ENCODE measurements at regions not wholly inside any gene's neighbourhood (a gene's known extent, or its start where the extent isn't known, plus 50 kb on each side); places are given as distances from the start of the nearest gene placed in this dataset.
"Not testable (repeated sequence)": the region's sequence is repeated elsewhere in the genome, so short reads cannot be mapped to it uniquely, and the experiment has no call there.

DNA sequence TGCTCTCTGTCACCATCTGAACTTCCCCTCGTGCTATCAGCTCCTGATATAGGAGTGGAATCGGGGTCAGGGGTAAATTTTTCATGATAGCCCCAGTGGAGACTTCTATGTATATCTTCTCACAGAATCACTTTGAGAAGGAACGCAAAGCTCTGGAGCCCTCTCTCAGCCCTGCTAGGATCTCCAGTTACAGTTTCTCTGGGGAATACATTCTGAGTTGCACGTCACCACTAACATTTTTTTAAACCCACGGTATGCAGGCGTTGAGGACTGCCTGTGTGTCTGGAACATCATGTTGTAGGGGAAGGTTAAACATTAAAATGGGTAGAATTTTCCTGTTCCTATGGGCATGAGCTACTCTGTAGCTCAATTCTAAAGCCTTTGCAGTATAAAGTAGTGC is 116.4 kb upstream of the FAM78B start:
- in situ Hi-C loops (cut with MboI; ENCODE audit: low pct_unique_long_range_greater_than_20kb in 2 of 9, low sequenced_read_pairs in 9 of 9, unreplicated experiment in 9 of 9), result no loop called here
- Histone ChIP-seq H3K27ac (no peak overlapping the region), H3K4me3 (no peak overlapping the region), H3K4me1 (replicated peaks in 1 of 2) (no peaks in the 10 kb centered on the region)
- WGBS, 10 experiments, result 0 to 100% (median 68%) methylated on average over 1 to 6 of the region's 6 CpGs; no CpG with 5 or more reads in 1 of the 10 experiments
- ATAC-seq (replicated peaks in 6 of 8), result peak in 2 of 8 experiments; percentile 48 to 91

GRCh38 chr1:166283600-166283999 is 116.8 kb upstream of the FAM78B start:
- H3K4me1 ChIP-seq (replicated peaks in 1 of 2), result no peaks in the 10 kb centered on the region
- in situ Hi-C loops (cut with MboI; ENCODE audit: low pct_unique_long_range_greater_than_20kb in 2 of 9, low sequenced_read_pairs in 9 of 9, unreplicated experiment in 9 of 9), result no loop called here
- ATAC-seq (replicated peaks in 6 of 8), result peak in 1 of 8 experiments; percentile 13
- no peak overlapping the region for H3K27ac ChIP-seq
- 0 to 93% (median 80%) methylated on average over 1 to 5 of the region's 5 CpGs; no CpG with 5 or more reads in 1 of the 10 experiments for WGBS, 10 experiments
- H3K4me3 ChIP-seq, result no peak overlapping the region

DNA sequence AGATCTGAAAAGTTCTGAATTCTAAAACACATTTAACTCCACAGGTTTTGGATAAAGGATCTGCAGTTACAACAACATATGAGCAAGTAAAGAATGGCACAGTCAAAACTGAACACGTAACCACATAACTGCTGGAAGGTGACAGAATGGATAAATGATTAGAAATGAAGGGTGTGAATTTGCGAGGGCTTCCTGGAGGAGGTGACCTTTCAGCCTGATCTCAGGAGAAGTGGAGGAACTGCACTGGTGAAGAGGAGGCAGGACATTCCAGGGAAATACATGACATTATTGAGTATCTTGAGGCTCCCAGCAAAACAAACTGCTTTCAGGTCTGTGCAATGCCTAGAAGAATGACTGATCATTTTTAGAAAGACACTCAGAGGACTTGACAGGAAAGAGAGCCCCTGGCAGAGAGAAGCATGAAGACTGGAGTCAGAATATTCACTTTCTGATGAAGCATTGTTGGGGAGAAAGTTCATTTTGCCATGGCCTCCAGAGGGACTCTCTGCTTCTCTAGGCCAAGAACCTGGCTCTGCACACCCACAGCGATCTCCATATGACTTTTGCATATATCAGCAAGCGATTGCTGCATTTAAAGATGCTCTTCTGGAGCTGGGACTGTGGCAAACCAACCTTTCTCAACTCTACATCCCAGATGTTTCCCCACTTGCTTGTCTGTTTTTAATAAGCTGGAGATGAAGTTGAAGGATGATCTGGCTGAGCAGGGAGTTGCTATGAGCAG is 122.7 kb upstream of the FAM78B start:
- H3K27ac ChIP-seq, result no peak overlapping the region
- in situ Hi-C loops (cut with MboI; ENCODE audit: low pct_unique_long_range_greater_than_20kb in 2 of 9, low sequenced_read_pairs in 9 of 9, unreplicated experiment in 9 of 9), result no loop called here
- no peaks in the 10 kb centered on the region for H3K4me1 ChIP-seq (replicated peaks in 1 of 2)
- ATAC-seq (replicated peaks in 6 of 8), result peak in 2 of 8 experiments; percentile 52 to 60
- H3K4me3 ChIP-seq, result no peak overlapping the region
- 0 to 100% (median 82%) methylated on average over 1 to 4 of the region's 4 CpGs for WGBS, 10 experiments

GRCh38 chr1:166295656-166296055 is 128.9 kb upstream of the FAM78B start:
- in situ Hi-C loops (cut with MboI; ENCODE audit: low pct_unique_long_range_greater_than_20kb in 2 of 9, low sequenced_read_pairs in 9 of 9, unreplicated experiment in 9 of 9), result no loop called here
- peak in 2 of 8 experiments; percentile 41 to 66 for ATAC-seq (replicated peaks in 6 of 8)
- 33 to 100% (median 77%) methylated on average over 1 of the region's 1 CpG; no CpG with 5 or more reads in 5 of the 10 experiments for WGBS, 10 experiments

GRCh38 chr1:166297993-166298392 is 131.2 kb upstream of the FAM78B start:
- 0 to 90% (median 67%) methylated on average over 1 of the region's 1 CpG; no CpG with 5 or more reads in 3 of the 10 experiments for WGBS, 10 experiments
- Histone ChIP-seq H3K4me3 (no peak overlapping the region), H3K27ac (no peak overlapping the region), H3K4me1 (replicated peaks in 1 of 2) (no peaks in the 10 kb centered on the region)
- in situ Hi-C loops (cut with MboI; ENCODE audit: low pct_unique_long_range_greater_than_20kb in 2 of 9, low sequenced_read_pairs in 9 of 9, unreplicated experiment in 9 of 9), result no loop called here
- no peak for ATAC-seq (replicated peaks in 6 of 8)

More at GRCh38 chr1:166295656-166296055, 128.9 kb upstream of the FAM78B start:
- Histone ChIP-seq H3K27ac (no peak overlapping the region), H3K4me1 (replicated peaks in 1 of 2) (no peaks in the 10 kb centered on the region), H3K4me3 (no peak overlapping the region)

DNA sequence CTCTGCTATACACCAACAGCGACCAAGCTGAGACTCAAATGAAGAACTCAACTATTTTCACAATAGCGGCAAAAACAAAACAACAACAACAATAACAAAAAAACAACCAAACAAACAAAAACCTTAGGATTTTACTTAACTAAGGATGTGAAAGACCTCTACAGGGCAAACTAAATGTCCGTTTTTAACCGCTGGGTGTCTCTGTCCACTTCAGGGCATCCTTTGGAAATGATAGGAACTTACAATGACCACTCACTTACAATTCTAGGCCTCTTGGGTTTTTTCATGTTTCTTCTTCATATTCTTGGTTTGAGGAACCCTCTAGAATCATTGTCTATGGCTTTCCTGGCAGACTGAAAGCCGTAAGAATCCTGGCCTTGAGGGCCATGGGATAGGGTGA is 134.0 kb upstream of the FAM78B start:
- Histone ChIP-seq H3K4me1 (replicated peaks in 1 of 2) (no peaks in the 10 kb centered on the region), H3K27ac (no peak overlapping the region), H3K4me3 (no peak overlapping the region)
- WGBS, 10 experiments, result 39 to 96% (median 80%) methylated on average over 2 to 5 of the region's 5 CpGs; no CpG with 5 or more reads in 1 of the 10 experiments
- peak in 1 of 8 experiments; percentile 29 for ATAC-seq (replicated peaks in 6 of 8)
- in situ Hi-C loops (cut with MboI; ENCODE audit: low pct_unique_long_range_greater_than_20kb in 2 of 9, low sequenced_read_pairs in 9 of 9, unreplicated experiment in 9 of 9), result no loop called here

DNA sequence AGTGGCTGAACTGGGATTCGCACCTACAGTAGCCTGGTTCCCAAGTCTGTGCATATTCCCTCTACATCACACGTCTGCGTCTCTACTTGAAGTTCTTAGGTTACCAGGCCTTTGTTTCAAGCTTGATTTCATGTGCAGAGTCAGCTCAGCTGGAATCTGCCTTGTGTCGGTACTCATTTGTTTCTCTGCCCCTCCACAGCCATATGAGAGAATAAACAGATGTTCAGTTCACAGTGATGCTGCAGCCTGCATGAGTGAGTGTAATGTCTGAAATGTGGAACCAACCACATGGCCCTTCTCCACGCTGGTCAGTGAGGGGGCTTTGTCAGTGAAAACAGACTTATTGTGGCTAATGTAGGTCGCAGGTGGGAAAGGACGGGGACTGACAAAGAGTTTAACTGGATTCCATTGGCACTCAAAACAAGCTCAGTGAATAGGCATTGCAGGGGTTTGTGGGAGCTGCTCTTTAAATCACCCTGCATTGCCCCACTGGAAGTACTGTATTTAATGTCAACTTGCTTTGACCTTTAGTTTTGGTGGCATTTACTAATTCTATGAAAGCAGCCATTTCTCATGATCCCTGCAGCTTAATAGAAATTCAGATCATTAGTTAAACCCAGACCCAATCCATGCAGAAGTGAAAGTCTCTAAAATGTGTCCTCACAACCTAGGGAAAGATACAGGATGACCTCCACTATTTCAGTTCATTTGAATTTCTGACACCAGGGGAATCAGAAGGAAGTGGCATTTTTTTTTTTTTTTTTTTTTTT is 136.4 kb upstream of the FAM78B start:
- Histone ChIP-seq H3K27ac (no peak overlapping the region), H3K4me3 (no peak overlapping the region), H3K4me1 (replicated peaks in 1 of 2) (peaks cover 4 to 7% of the 10 kb centered on the region in 2 donors)
- peak in 2 of 8 experiments; percentile 21 to 44 for ATAC-seq (replicated peaks in 6 of 8)
- WGBS, 10 experiments, result 4 to 64% (median 30%) methylated on average over 1 to 7 of the region's 7 CpGs; no CpG with 5 or more reads in 1 of the 10 experiments
- in situ Hi-C loops (cut with MboI; ENCODE audit: low pct_unique_long_range_greater_than_20kb in 2 of 9, low sequenced_read_pairs in 9 of 9, unreplicated experiment in 9 of 9), result no loop called here

DNA sequence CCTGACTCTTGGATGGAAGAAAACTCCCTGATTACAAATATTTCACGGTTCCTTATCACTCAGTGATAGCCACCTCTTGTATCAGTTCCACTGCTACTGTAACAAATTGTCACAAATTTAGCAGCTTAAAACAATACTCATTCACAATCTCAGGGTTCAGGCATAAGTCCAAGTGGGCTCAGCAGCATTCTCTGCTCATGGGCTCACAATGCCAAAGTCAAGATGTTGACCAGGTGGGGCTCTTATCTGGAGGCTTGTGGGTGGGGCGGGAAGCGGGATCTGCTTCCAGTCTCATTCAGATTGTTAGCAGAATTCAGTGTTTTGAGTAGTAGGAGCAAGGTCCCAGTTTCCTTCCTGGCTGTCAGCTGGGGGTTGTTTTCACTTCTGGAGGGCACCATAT is 137.3 kb upstream of the FAM78B start:
- WGBS, 10 experiments, result 33 to 100% (median 94%) methylated on average over 1 to 3 of the region's 3 CpGs; no CpG with 5 or more reads in 5 of the 10 experiments
- ATAC-seq (replicated peaks in 6 of 8), result no peak
- in situ Hi-C loops (cut with MboI; ENCODE audit: low pct_unique_long_range_greater_than_20kb in 2 of 9, low sequenced_read_pairs in 9 of 9, unreplicated experiment in 9 of 9), result no loop called here
- Histone ChIP-seq H3K27ac (no peak overlapping the region), H3K4me1 (replicated peaks in 1 of 2) (peaks cover 4 to 7% of the 10 kb centered on the region in 2 donors), H3K4me3 (no peak overlapping the region)

DNA sequence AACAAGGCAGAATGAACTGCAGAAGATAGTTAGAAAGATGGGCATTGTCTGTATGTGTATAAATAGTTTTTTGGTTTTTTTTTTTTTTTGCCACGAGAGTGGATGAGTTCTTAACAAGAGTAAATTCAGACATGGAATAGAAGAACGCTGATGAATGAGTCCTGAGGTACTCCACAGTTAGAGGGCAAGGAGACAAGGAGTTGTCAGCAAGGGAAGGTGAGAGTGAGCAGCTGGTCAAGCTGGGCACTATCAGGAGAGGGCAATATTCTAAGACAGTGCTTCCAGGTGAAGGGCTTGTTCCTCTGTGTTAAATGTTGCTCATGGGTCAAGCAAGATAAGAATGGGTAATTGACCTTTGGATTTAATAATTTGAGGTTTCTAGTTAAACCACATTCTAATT is 138.6 kb upstream of the FAM78B start:
- Histone ChIP-seq H3K27ac (no peak overlapping the region), H3K4me1 (replicated peaks in 1 of 2) (peaks cover 4 to 7% of the 10 kb centered on the region in 2 donors), H3K4me3 (no peak overlapping the region)
- no peak for ATAC-seq (replicated peaks in 6 of 8)
- 0 to 87% (median 73%) methylated on average over 1 to 2 of the region's 2 CpGs; no CpG with 5 or more reads in 1 of the 10 experiments for WGBS, 10 experiments
- in situ Hi-C loops (cut with MboI; ENCODE audit: low pct_unique_long_range_greater_than_20kb in 2 of 9, low sequenced_read_pairs in 9 of 9, unreplicated experiment in 9 of 9), result no loop called here

- 12 to 73% (median 23%) methylated on average over 3 to 9 of the region's 9 CpGs for WGBS, 10 experiments
- in situ Hi-C loops (cut with MboI; ENCODE audit: low pct_unique_long_range_greater_than_20kb in 2 of 9, low sequenced_read_pairs in 9 of 9, unreplicated experiment in 9 of 9), result no loop called here
- peak in 4 of 8 experiments; percentile 27 to 83 (median 64) for ATAC-seq (replicated peaks in 6 of 8)
- Histone ChIP-seq H3K4me1 (replicated peaks in 1 of 2) (peaks cover 4 to 7% of the 10 kb centered on the region in 2 donors), H3K27ac (no peak overlapping the region), H3K4me3 (no peak overlapping the region)
Measured at GRCh38 chr1:166307261-166308188, 140.7 kb upstream of the FAM78B start.

DNA sequence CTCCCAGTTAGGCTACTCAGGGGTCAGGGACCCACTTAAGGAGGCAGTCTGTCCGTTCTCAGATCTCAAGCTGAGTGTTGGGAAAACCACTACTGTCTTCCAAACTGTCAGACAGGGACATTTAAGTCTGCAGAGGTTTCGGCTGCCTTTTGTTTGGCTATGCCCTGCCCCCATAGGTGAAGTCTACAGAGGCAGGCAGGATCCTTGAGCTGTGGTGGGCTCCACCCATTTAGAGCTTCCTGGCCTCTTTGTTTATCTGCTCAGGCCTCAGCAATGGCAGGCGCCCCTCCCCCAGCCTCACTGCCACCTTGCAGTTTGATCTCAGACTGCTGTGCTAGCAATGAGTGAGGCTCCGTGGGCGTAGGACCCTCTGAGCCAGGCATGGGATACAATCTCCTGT is 149.5 kb upstream of the FAM78B start:
- in situ Hi-C loops (cut with MboI; ENCODE audit: low pct_unique_long_range_greater_than_20kb in 2 of 9, low sequenced_read_pairs in 9 of 9, unreplicated experiment in 9 of 9); H3K4me3 ChIP-seq; ATAC-seq (replicated peaks in 6 of 8); H3K4me1 ChIP-seq (replicated peaks in 1 of 2); H3K27ac ChIP-seq: not testable (repeated sequence)
- 0 to 90% (median 80%) methylated on average over 1 to 4 of the region's 5 CpGs; no CpG with 5 or more reads in 4 of the 10 experiments for WGBS, 10 experiments

- in situ Hi-C loops (cut with MboI; ENCODE audit: low pct_unique_long_range_greater_than_20kb in 2 of 9, low sequenced_read_pairs in 9 of 9, unreplicated experiment in 9 of 9), result no loop called here
- no peak overlapping the region for H3K27ac ChIP-seq
- WGBS, 10 experiments, result 0 to 88% (median 68%) methylated on average over 1 to 3 of the region's 3 CpGs
- ATAC-seq (replicated peaks in 6 of 8), result no peak
- no peaks in the 10 kb centered on the region for H3K4me1 ChIP-seq (replicated peaks in 1 of 2)
- H3K4me3 ChIP-seq, result no peak overlapping the region
Measured at GRCh38 chr1:166322470-166322869, 155.7 kb upstream of the FAM78B start.
